ENCODE measurements at regions not wholly inside any gene's neighbourhood (a gene's known extent, or its start where the extent isn't known, plus 50 kb on each side); places are given as distances from the start of the nearest gene placed in this dataset.

GRCh38 chr2:64862623-64863022 lies 126.6 kb upstream of the SLC1A4 start:
- TF ChIP-seq CTCF (conservative IDR thresholded peaks at IDR 0.05; ENCODE audit: low read depth, low read length) (no peak), EZH2 (IDR thresholded peaks at IDR 0.05; ENCODE audit: borderline replicate concordance, low read depth, low read length, poor library complexity, severe bottlenecking) (no peak)

Data from A673 (cell line).